Non-pigmented ciliary epithelial cell (primary cell): ENCODE measurements at regions not wholly inside any gene's neighbourhood (a gene's known extent, or its start where the extent isn't known, plus 50 kb on each side); places are given as distances from the start of the nearest gene placed in this dataset.
"Not testable (repeated sequence)": the region's sequence is repeated elsewhere in the genome, so short reads cannot be mapped to it uniquely, and the experiment has no call there.

Source experiments
- DNase-seq: peaks from one replicate; pipeline ENCODE4 v3.0.0-alpha.2; 2010; ENCODE audit warnings: low read depth

DNA sequence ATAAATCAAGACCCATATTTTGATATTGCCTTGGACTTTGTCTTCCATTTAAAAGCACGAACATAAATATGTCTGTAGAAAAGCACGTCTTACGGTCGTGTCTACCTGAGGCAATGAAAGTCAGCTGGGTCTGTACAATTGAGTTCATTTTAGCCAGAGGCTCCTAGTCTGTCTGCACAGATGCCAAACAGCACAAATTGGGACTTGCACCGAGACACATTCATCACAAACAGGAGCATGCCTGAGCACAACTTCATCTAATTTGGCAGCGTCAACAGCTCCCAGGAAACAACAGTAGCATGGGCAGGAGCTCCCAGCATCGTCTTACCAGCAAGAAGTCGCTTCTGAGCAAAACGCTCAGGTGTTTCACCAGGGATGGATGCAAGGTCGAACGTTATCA, 687.0 kb downstream of the EFNB2 start:
- no peak for DNase-seq

DNA sequence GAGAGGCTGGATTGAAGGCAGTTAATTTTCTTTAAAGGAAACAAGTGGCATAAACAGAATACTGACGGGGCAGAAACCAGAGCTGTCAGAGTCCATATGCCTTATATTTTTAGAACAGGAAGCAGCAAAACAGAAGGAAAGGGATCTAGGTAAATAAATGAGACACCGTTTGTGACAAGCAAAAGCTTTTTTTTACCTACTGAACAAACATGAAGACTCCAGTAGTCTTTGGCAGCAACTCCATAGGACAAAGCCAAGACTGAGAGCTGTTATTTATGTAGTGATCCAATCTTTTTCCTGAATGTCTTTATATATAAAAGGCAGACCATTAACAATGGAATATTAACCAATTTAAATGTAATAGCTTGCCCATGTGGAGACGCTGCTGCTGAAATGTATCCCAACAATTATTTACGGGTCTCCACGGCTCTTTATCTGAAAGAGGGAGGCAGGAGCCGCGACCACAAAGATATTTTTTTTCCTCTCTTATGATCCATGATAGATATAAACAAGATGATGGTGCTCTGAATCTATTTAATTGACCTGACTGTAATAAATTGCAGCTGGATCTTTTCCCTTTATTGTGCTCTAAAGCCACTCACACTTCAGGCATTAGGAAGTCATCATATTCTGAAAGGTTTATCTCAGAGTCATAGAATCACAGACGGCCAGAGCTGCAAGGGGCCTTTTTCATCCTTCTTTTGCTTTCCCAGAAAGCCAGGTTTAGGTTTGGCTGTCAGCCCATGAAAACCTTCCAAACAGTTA, 687.8 kb downstream of the EFNB2 start:
- DNase-seq: no peak

DNA sequence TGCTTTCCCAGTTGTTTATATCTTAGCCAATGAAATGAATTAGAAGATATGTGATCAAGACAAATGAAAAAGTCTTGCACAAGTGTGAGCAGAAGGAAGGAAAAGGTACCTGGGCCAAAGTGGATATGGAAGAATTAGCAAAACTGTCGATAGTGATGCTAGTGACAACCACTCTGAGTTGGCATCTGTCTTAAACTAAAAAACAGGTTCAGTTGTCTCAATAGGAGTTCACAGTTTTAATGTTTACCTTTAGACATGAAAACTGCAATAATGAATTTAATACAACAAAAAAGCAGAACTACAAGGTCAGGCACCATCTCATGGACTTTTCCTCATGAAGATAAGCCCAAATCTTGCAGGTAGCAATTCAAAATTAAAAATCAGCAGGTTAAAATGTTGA, 688.5 kb downstream of the EFNB2 start:
- no peak for DNase-seq

DNA sequence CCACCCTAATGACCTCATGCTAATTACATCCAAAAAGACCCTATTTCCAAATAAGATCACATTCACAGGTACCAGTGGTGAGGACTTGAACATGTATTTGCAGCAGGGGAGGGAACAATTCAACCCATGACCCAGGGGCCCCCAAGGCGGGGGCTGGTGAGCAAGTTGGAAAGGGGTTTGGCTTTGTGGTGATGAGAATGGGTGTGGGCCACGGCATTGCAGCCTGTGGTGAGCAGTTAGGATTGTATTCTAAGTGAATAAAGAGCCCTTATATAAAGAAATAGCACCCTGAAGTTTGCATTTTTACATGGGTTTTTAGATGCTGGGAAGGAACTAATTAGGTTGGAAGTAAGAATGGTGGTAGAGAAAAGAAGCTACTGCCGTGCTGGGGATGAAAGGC, 694.2 kb downstream of the EFNB2 start:
- no peak for DNase-seq

DNA sequence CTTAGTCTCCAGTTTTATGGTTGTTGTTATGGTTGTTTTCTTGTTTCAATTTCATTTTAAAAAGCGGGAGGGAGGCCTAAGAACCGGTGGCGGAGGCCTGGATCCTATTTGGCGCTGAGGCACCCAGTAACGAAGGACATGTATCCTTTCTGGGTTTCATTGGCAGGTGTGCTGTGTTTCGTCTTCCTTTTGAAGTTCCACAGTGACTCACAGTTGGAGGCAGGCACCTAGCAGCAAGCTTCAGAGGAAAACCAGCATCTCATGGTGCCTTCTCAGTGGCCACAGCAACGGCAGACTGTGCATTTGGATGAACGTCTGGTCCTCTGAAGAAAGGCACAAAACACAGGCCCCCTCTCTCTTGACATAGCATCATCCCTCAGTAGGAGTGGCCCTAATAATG, 697.2 kb downstream of the EFNB2 start:
- no peak for DNase-seq

DNA sequence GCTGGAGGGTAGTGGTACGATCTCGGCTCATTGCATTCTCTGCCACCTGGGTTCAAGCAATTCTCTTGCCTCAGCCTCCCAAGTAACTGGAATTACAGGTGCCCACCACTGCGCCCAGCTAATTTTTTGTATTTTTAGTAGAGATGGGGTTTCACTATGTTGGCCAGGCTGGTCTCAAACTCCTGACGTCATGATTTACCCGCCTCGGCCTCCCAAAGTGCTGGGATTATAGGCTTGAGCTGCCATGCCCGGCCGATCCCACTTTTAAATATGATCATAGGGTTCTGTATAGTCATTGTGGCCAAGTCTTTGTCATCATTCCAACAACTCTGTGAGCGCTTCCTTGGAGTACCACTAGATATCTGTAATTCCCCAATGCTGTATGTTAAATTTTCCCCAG, 698.2 kb downstream of the EFNB2 start:
- not testable (repeated sequence) for DNase-seq

DNA sequence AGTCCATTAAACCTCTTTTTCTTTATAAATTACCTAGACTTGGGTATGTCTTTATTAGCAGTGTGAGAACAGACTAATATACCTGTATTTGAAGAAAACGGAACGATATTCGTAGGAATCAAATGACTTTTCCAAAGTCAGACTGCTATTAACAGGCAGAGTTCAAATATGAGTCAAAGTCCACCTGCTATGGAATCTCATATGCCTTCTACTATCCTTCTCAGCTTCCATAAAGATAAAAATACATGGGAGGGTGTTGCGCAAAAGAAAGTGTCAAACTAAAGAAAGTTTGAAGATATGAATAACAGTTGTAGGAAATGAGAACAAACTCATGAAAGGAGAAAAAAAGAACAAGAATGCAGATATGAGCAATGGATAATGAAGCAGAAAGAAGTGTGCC, 704.6 kb downstream of the EFNB2 start:
- no peak for DNase-seq

DNA sequence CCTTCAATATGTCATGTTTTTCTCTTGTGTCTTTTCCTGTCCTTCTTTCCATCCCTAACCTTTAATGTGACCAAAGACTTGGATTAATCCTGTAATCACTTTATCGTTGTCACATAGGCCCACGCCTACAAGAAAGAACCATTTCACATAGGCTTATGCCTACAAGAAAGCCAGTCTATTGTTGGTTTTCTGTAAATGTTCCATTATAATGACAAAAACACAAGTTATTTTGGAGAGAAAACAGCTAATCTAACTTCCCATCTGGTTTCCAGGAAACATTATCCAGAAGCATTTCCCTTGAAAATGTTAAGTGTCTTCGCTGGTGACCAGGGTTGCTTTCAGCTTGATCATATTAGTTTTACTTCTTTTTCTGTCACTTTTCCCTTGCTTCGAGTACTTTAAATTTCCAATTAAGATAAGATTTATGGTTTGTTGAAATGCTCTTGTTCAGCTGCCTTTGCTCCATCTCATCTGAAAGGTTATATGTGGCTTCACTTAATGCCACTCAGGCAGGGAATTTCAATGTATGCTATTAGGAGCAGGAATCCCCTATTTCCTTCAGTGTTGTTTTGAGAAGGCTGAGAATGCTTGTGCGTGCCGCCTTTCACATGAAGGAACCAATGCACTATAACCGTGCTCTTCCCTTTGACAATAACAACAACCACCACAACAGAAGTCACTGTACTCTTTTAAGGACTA, 708.2 kb downstream of the EFNB2 start:
- DNase-seq: no peak

DNA sequence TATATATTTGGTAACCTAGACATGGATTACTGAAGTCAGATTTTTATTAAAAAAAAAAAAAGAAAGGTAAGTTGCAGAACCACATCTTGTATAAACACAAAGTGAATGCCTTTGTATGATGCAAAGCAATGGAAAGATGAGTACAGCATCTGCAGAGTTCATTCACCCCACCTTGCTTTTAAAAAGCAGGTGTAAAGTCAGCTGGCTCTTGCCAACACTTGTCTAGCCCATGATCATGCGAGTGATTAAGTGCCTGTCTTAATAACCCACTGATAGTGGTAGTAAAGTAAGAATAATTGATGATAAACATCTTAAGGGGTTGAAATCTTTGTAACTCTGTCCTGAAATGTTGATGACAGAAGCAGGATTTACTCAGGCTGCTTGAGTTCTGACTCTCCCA, 710.4 kb downstream of the EFNB2 start:
- DNase-seq: no peak

DNA sequence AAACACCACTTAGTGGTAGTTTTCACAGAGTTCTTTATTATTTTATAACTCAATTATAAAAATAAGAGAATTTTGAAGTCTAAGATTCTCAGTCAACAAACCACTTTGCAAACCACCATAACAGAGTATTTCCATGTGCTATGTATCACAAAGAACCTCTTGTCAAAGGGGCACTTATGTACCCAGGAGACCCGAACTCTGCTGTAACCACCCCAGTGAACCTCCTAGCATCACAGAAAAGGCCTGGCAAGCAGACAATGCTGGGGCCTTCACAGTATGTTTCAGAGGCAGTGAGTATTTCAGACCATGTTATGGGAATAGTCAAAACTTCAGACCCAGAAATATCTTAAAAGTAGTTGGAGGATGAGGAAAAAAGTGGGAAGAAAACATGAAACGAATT, 714.1 kb downstream of the EFNB2 start:
- DNase-seq: no peak

DNA sequence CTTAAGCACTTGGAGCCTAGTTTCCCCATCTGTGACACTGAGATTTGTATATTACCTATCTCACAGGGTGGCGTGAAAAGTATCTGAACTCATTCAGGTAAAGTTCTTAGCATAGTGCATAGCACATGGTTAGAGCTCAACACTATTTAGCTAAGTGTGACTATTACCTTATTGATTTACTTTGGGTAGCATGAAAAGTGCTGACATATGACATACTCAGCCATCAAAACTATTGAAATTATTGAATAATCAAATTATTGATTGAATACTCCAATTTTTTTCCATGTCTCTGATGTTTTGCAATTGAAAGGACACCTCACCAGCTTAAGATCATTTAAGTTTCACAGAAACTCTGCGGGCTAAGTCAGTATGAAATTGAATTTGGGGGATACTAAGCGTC, 715.0 kb downstream of the EFNB2 start:
- DNase-seq: no peak

DNA sequence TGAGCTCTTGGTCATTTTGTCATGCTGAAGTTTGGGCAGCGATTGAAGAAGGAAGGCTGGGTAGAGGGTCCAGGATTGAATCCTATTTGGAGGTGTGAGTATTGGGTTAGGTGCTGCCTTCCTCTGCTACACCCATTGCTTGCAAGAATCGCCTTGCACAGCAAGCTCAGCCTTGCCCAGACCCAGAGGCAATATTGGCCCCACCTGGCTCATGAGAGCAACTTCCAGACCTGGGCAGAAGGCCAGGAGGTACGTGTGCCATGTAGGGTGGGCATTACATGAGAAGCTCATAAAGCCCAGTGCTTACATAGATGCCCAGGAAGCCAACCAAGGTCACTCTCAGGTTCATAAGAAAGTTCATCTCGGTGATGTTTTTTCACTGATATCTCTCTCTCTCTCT, 718.0 kb downstream of the EFNB2 start:
- DNase-seq: no peak

DNA sequence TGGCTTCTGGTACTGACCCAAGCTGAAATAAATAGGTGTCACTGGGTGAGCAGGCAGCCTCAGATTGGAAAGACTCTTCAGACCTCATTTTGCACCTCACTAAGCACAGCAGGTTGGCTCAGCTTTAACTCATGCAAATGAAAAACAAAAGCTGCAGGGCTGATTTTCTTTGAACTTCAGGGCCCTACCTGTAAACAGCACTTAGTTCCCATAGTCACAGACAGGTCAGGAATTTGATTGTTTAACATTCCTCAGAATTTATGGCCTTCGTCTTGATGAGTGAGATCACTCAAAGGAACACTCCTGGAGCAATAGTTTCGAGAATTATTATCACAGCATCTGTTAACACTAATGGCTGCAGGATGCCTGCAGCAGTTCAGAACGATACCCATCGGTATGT, 718.5 kb downstream of the EFNB2 start:
- no peak for DNase-seq

DNA sequence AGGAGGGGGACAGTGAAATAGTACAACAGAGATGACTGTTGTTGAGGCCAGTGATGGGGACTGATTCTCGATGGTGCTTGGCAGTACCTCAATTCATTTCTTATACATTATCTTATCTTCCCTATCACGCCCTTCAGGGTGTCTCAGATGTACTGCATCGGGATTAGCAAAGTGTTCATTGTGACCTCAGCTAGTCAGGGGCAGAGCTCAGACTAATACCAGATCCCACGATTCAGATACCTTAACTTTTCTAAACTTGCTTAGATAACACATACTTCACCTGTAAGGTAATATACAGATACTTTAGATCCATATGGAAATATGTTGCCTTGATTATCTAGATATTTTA, 720.6 kb downstream of the EFNB2 start:
- no peak for DNase-seq

DNA sequence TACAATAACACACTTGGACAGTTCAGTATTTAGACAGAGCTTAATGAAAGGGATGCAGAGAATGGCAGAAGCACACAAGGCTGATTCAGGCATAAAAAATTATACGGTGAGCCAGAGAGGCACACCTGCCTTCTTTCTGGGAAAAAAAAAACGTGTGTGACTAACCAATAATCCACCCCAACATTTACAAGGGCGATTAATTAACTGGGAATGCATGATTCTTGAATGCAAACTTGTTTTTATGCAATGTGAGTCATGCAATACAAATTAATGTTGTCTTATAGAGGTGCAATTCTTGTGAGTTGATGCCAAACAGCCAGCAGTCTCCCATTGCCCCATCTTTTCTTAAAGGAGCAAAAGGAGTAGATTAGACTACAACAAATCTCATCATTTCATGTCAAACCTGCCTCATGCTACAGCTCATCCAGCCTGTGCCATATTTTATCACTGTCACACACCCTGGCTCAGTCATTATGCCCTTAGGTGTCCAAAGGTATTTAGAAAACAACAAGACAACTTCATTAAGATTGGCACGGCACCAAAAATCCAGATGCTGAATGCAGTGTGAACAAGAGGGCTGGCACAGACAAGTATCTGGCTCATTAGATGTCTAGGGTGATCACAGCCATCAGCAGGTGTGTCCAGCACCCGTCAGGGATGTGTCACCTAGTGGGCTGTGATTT, 721.1 kb downstream of the EFNB2 start:
- DNase-seq: no peak

DNA sequence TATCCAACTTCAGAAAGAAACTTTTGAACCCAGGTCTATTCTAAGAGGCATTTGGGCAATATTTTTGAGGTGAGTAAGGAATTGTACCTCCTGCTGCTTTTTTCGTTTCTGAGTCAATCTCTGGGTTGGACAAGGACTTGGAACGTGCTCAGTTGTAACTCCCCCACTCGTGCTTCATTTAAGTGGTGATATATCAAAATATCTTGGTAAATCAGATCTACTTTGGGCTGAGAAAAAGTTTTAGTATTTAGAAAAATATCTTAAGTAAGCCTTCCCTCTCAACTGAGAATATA, 728.9 kb downstream of the EFNB2 start:
- DNase-seq: peak; percentile 22

DNA sequence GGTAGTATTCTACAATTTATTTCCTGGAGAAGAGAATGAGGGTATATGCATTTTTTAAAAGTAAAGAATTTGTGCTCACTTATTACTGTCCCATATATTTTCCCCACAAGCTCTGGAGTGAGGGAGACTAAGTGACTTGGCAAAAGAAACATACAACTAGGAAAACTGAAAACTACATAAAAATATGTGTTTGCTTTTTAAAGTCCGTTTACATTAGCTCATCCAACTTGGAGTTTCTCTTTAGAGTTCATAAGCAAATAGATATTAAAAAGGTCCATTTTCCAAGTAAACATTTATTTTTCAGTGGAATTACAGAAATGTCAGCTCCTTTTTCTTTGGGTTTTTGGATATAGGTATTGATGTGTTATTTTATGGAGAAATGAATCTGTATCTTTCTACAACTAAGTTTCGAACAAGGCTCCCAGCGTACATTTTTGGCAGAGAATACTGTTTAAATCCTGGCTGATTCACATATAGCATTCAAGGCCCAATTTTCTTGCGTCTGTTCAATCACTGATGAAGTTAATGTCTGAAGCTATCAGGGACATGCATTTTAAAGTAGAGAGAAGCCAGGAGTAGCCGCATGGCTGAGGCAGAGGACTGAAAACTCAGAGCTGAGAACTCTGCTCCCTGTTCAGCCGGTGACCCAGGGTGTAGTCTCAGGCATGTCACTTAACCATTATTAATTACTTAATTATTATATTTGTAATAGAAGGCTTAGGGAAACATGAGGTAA, 729.4 kb downstream of the EFNB2 start:
- DNase-seq: no peak

DNA sequence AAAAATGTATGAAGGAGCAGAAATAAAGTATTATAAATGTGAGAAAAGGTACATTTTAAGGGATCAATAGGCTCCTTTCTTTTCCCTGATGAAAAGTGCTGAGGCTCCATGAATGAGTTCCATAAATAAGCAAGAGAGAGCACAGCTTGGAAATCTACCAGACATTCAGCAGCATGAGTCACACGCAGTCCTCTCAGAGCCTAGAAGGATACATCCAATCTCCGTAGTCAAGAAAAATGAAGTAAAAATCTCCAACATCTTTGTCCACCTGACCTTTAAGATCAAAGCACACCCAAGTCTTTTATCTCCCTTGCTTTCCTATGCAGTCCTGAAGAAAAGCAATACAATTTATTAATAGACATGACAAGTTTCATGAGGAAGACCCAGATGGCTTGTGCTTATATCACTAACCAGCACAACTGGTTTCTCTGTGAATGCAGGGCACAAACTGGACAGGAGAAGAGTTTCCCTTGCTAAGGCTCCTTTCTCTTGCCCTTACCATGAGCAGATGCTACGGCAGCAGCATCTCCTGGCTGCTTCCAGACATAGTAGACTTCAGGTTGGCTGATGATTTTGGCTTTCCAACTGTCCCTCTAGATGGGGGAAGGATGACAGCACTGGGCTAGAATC, 730.8 kb downstream of the EFNB2 start:
- peak; percentile 28 for DNase-seq

DNA sequence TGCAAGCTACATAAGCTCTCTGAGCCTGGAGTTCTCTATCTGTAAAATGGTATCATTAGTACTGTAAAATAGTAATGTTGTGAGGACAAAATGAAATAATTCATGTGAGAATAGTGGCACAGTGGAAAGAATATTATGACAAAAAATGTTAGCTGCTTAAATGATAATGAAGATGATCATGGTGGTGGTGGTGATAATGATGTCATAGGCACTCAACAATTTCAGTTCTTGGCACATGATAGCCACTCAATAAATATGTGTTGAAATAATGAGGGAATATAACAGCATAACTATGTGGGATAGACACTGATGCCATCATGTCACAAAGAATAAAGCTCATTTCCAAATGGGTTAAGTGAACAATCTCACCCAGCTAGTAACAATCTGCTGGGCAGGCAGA, 736.3 kb downstream of the EFNB2 start:
- no peak for DNase-seq

DNA sequence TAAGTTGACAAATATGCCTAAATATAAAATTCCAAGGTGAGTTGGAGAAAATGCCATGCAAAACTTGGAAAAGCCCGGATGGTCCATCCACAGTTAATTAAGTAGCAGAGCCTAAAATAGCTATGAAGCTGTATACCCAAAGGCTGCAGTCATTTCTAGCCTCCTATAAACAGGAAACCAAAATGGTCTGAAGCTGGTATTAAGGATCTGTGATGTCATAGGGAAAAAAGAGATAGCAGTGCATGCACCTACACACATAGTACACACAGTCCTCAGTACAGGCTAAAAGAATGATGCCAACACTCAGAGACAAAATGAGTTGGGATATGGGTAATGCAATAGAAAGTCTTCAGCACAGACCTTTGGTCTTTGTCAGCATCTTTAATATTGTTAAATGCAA, 736.9 kb downstream of the EFNB2 start:
- no peak for DNase-seq

DNA sequence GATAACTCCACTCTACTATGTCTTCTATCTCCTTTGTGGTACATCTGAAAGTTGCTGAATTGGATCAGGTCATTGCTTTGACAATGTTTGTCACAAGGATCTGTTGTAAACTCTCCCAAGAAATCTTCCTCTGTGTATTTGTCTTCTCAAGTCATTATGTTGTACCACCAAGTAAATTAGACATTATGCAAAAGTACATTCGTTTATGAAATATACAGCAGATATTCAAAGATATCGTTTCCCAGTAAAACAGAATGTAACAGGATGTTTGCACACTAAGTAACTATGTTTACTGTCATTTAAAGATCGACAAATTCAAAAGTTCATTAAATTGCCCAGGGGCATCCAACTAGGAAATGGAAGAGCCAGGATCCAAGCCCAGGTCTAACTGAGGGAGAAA, 739.4 kb downstream of the EFNB2 start:
- no peak for DNase-seq

DNA sequence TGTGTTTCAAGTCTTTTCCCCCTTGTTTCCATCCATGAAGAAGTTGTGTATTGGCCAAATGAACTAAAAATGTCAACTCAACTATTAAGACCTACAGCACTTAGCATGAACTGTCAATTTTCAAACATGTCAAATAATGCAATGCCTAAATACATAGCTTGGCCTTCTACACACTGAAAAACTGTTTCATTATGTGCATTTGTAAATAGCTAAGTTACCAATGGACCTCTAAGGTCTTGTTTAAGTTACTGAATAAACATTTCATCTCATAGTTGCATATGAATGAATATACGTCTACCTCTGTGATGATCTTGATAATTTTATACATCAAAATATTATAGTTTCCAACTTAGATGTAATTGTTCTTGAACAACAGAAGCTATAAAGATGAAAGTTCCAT, 744.5 kb downstream of the EFNB2 start:
- DNase-seq: no peak

DNA sequence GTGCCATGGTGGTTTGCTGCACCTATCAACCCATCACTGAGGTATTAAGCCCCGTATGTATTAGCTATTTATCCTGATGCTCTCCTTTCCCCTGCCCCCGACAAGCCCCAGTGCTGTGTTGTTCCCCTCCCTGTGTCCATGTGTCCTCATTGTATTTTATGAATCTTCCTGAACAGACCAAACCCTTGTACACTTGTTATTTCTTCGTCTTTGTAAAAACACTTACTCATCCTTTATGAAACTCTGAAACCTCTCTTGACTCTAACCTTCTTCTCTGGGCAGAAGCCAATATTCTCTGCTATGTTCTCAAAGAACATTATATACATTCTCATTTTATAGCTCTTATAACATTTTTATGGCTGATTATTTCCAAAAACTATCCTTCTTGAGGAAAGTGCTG, 746.9 kb downstream of the EFNB2 start:
- no peak for DNase-seq
